ENCODE measurements at regions not wholly inside any gene's neighbourhood (a gene's known extent, or its start where the extent isn't known, plus 50 kb on each side); places are given as distances from the start of the nearest gene placed in this dataset.

GRCh38 chr3:83302091-83302490, 1540.6 kb upstream of the GBE1 start:
- Histone ChIP-seq H3K9me3 (ENCODE audit: low read depth, low read length) (no peaks in the 10 kb centered on the region), H3K4me3 (no peak overlapping the region), H3K36me3 (ENCODE audit: insufficient read depth, low read length) (no peaks in the 10 kb centered on the region), H3K27ac (no peak overlapping the region), H3K9ac (ENCODE audit: insufficient read length) (no peak overlapping the region)
- DNase-seq (ENCODE audit: low read depth, low spot score), result no peak
- TF ChIP-seq POLR2AphosphoS5 (IDR thresholded peaks at IDR 0.05; ENCODE audit: borderline replicate concordance, low read depth, low read length) (no peak), EZH2 (IDR thresholded peaks at IDR 0.05) (no peak), FOXP2 (optimal IDR thresholded peaks at IDR 0.05; ENCODE audit: control extremely low read depth, extremely low read length, insufficient read depth) (no peak)

- no peak overlapping the region for H3K4me3 ChIP-seq
- no peak for TF ChIP-seq POLR2AphosphoS5 (IDR thresholded peaks at IDR 0.05; ENCODE audit: borderline replicate concordance, low read depth, low read length)
- no peak for DNase-seq (ENCODE audit: low read depth, low spot score)
- no peaks in the 10 kb centered on the region for H3K9me3 ChIP-seq (ENCODE audit: low read depth, low read length)
- no peak overlapping the region for H3K9ac ChIP-seq (ENCODE audit: insufficient read length)
- no peaks in the 10 kb centered on the region for H3K36me3 ChIP-seq (ENCODE audit: insufficient read depth, low read length)
- no peak overlapping the region for H3K27ac ChIP-seq
These were observed 1556.2 kb upstream of the GBE1 start for GRCh38 chr3:83317605-83318004.

GRCh38 chr3:83320726-83321125, 1559.3 kb upstream of the GBE1 start:
- H3K9me3 ChIP-seq (ENCODE audit: low read depth, low read length), result no peaks in the 10 kb centered on the region
- H3K27ac ChIP-seq, result no peak overlapping the region
- no peaks in the 10 kb centered on the region for H3K36me3 ChIP-seq (ENCODE audit: insufficient read depth, low read length)
- no peak overlapping the region for H3K9ac ChIP-seq (ENCODE audit: insufficient read length)
- H3K4me3 ChIP-seq, result no peak overlapping the region
- DNase-seq (ENCODE audit: low read depth, low spot score), result no peak
- no peak for TF ChIP-seq POLR2AphosphoS5 (IDR thresholded peaks at IDR 0.05; ENCODE audit: borderline replicate concordance, low read depth, low read length)
- no peak for TF ChIP-seq EZH2 (IDR thresholded peaks at IDR 0.05)
- no peak for TF ChIP-seq FOXP2 (optimal IDR thresholded peaks at IDR 0.05; ENCODE audit: control extremely low read depth, extremely low read length, insufficient read depth)

- TF ChIP-seq EZH2 (IDR thresholded peaks at IDR 0.05) (no peak), FOXP2 (optimal IDR thresholded peaks at IDR 0.05; ENCODE audit: control extremely low read depth, extremely low read length, insufficient read depth) (no peak), POLR2AphosphoS5 (IDR thresholded peaks at IDR 0.05; ENCODE audit: borderline replicate concordance, low read depth, low read length) (no peak)
- Histone ChIP-seq H3K4me3 (no peak overlapping the region), H3K27ac (no peak overlapping the region), H3K9me3 (ENCODE audit: low read depth, low read length) (no peaks in the 10 kb centered on the region), H3K36me3 (ENCODE audit: insufficient read depth, low read length) (no peaks in the 10 kb centered on the region), H3K9ac (ENCODE audit: insufficient read length) (no peak overlapping the region)
- DNase-seq (ENCODE audit: low read depth, low spot score), result no peak
These were observed 1560.0 kb upstream of the GBE1 start for GRCh38 chr3:83321457-83321856.

- no peak for TF ChIP-seq EZH2 (IDR thresholded peaks at IDR 0.05)
- no peak for TF ChIP-seq FOXP2 (optimal IDR thresholded peaks at IDR 0.05; ENCODE audit: control extremely low read depth, extremely low read length, insufficient read depth)
- no peaks in the 10 kb centered on the region for H3K9me3 ChIP-seq (ENCODE audit: low read depth, low read length)
- DNase-seq (ENCODE audit: low read depth, low spot score), result no peak
- H3K36me3 ChIP-seq (ENCODE audit: insufficient read depth, low read length), result no peaks in the 10 kb centered on the region
- H3K27ac ChIP-seq, result no peak overlapping the region
- H3K9ac ChIP-seq (ENCODE audit: insufficient read length), result no peak overlapping the region
- H3K4me3 ChIP-seq, result no peak overlapping the region
These were observed 1560.4 kb upstream of the GBE1 start for GRCh38 chr3:83321891-83322290.

- no peak for DNase-seq (ENCODE audit: low read depth, low spot score)
- H3K9ac ChIP-seq (ENCODE audit: insufficient read length), result no peak overlapping the region
- no peak overlapping the region for H3K4me3 ChIP-seq
- no peaks in the 10 kb centered on the region for H3K9me3 ChIP-seq (ENCODE audit: low read depth, low read length)
- H3K36me3 ChIP-seq (ENCODE audit: insufficient read depth, low read length), result no peaks in the 10 kb centered on the region
- H3K27ac ChIP-seq, result no peak overlapping the region
- no peak for TF ChIP-seq POLR2AphosphoS5 (IDR thresholded peaks at IDR 0.05; ENCODE audit: borderline replicate concordance, low read depth, low read length)
- no peak for TF ChIP-seq EZH2 (IDR thresholded peaks at IDR 0.05)
- TF ChIP-seq FOXP2 (optimal IDR thresholded peaks at IDR 0.05; ENCODE audit: control extremely low read depth, extremely low read length, insufficient read depth), result no peak
These were observed 1592.8 kb upstream of the GBE1 start for GRCh38 chr3:83354205-83354604.

GRCh38 chr3:83393276-83393675, 1565.5 kb upstream of the CADM2 start:
- DNase-seq (ENCODE audit: low read depth, low spot score), result no peak
- H3K4me3 ChIP-seq, result no peak overlapping the region
- no peaks in the 10 kb centered on the region for H3K9me3 ChIP-seq (ENCODE audit: low read depth, low read length)
- H3K27ac ChIP-seq, result no peak overlapping the region
- no peak overlapping the region for H3K9ac ChIP-seq (ENCODE audit: insufficient read length)
- TF ChIP-seq POLR2AphosphoS5 (IDR thresholded peaks at IDR 0.05; ENCODE audit: borderline replicate concordance, low read depth, low read length) (no peak), EZH2 (IDR thresholded peaks at IDR 0.05) (no peak), FOXP2 (optimal IDR thresholded peaks at IDR 0.05; ENCODE audit: control extremely low read depth, extremely low read length, insufficient read depth) (no peak)
- H3K36me3 ChIP-seq (ENCODE audit: insufficient read depth, low read length), result no peaks in the 10 kb centered on the region

GRCh38 chr3:83403927-83404326, 1554.9 kb upstream of the CADM2 start:
- Histone ChIP-seq H3K9me3 (ENCODE audit: low read depth, low read length) (no peaks in the 10 kb centered on the region), H3K9ac (ENCODE audit: insufficient read length) (no peak overlapping the region), H3K4me3 (no peak overlapping the region), H3K27ac (no peak overlapping the region), H3K36me3 (ENCODE audit: insufficient read depth, low read length) (no peaks in the 10 kb centered on the region)
- DNase-seq (ENCODE audit: low read depth, low spot score), result no peak
- TF ChIP-seq POLR2AphosphoS5 (IDR thresholded peaks at IDR 0.05; ENCODE audit: borderline replicate concordance, low read depth, low read length), result no peak
- TF ChIP-seq FOXP2 (optimal IDR thresholded peaks at IDR 0.05; ENCODE audit: control extremely low read depth, extremely low read length, insufficient read depth), result no peak
- TF ChIP-seq EZH2 (IDR thresholded peaks at IDR 0.05), result no peak

GRCh38 chr3:83426300-83426699, 1532.5 kb upstream of the CADM2 start:
- H3K9me3 ChIP-seq (ENCODE audit: low read depth, low read length), result no peaks in the 10 kb centered on the region
- H3K9ac ChIP-seq (ENCODE audit: insufficient read length), result no peak overlapping the region
- H3K27ac ChIP-seq, result no peak overlapping the region
- H3K4me3 ChIP-seq, result no peak overlapping the region
- H3K36me3 ChIP-seq (ENCODE audit: insufficient read depth, low read length), result no peaks in the 10 kb centered on the region
- no peak for DNase-seq (ENCODE audit: low read depth, low spot score)
- TF ChIP-seq EZH2 (IDR thresholded peaks at IDR 0.05) (no peak), FOXP2 (optimal IDR thresholded peaks at IDR 0.05; ENCODE audit: control extremely low read depth, extremely low read length, insufficient read depth) (no peak)
